D721Med (cell line): ENCODE measurements at regions not wholly inside any gene's neighbourhood (a gene's known extent, or its start where the extent isn't known, plus 50 kb on each side); places are given as distances from the start of the nearest gene placed in this dataset.

Experiments used
- DNase-seq: peaks from one replicate; pipeline ENCODE4 v3.0.0; 2011; ENCODE audit warnings: low spot score; ENCODE audit not compliant: insufficient read length
- FAIRE-seq: peaks from 2 replicates; lab custom pipeline; 2011; peaks lifted over from hg19 to GRCh38; lab: Jason Lieb, UNC
- CTCF ChIP-seq: IDR thresholded peaks from 2 replicates; pipeline ENCODE4 v1.5.1; 2012; ENCODE audit warnings: mild to moderate bottlenecking, control low read depth; ENCODE audit not compliant: insufficient read depth; ENCODE audit errors: missing control alignments

GRCh38 chr6:72519871-72520270 is 102.0 kb upstream of the KCNQ5 start:
- DNase-seq (no peak), FAIRE-seq (peak; percentile 55)
- no peak for TF ChIP-seq CTCF

- no peak for TF ChIP-seq CTCF
- no peak for FAIRE-seq
- no peak for DNase-seq
Observed at GRCh38 chr6:72521684-72522083, 100.2 kb upstream of the KCNQ5 start.

GRCh38 chr6:72522735-72523141 is 99.1 kb upstream of the KCNQ5 start:
- no peak for TF ChIP-seq CTCF
- FAIRE-seq, result no peak
- DNase-seq, result no peak

- DNase-seq (no peak), FAIRE-seq (peak; percentile 98)
- no peak for TF ChIP-seq CTCF
Observed at GRCh38 chr6:72524011-72524645, 97.7 kb upstream of the KCNQ5 start.

- DNase-seq, result no peak
- peak; percentile 71 for FAIRE-seq
- no peak for TF ChIP-seq CTCF
Observed at GRCh38 chr6:72525821-72526510, 95.9 kb upstream of the KCNQ5 start.

GRCh38 chr6:72530152-72530551 is 91.7 kb upstream of the KCNQ5 start:
- FAIRE-seq (no peak), DNase-seq (no peak)
- no peak for TF ChIP-seq CTCF

GRCh38 chr6:72530750-72531149 is 91.1 kb upstream of the KCNQ5 start:
- DNase-seq (no peak), FAIRE-seq (no peak)
- no peak for TF ChIP-seq CTCF
